HL-60 (cell line): ENCODE measurements at regions not wholly inside any gene's neighbourhood (a gene's known extent, or its start where the extent isn't known, plus 50 kb on each side); places are given as distances from the start of the nearest gene placed in this dataset.
"Not testable (repeated sequence)": the region's sequence is repeated elsewhere in the genome, so short reads cannot be mapped to it uniquely, and the experiment has no call there.

ENCODE experiments used
- CTCF ChIP-seq: IDR thresholded peaks from one replicate; pipeline ENCODE4 v1.5.1; 2011; ENCODE audit warnings: low read length, control low read depth, inconsistent platforms; ENCODE audit not compliant: insufficient read depth
- POLR2AphosphoS5 ChIP-seq: IDR thresholded peaks from 2 replicates; pipeline ENCODE4 v1.6.1; 2012; ENCODE audit warnings: low read depth
- REST ChIP-seq: IDR thresholded peaks from 2 replicates; pipeline ENCODE4 v1.6.1; 2012; ENCODE audit warnings: low read depth; ENCODE audit not compliant: insufficient replicate concordance
- SPI1 ChIP-seq: IDR thresholded peaks from 2 replicates; pipeline ENCODE4 v1.6.1; 2012; ENCODE audit warnings: low read depth, mild to moderate bottlenecking, borderline replicate concordance

- TF ChIP-seq POLR2AphosphoS5, CTCF, SPI1, REST: not testable (repeated sequence)
Measured at GRCh38 chr16:32115562-32115961, 137.5 kb upstream of the TP53TG3D start.
